Liver (tissue), 2 donors: ENCODE measurements at regions not wholly inside any gene's neighbourhood (a gene's known extent, or its start where the extent isn't known, plus 50 kb on each side); places are given as distances from the start of the nearest gene placed in this dataset.

Source experiments
- YY1 ChIP-seq: IDR thresholded peaks from 2 replicates; pipeline ENCODE4 v1.6.1; 2016; ENCODE audit warnings: antibody characterized with exemption, mild to moderate bottlenecking
- TF ChIP-seq, protein P1 (sequence below): fragments of 150-350 bp; IDR thresholded peaks from 2 replicates; pipeline ENCODE4 v1.5.1; 2017; ENCODE audit warnings: improper control_type of control experiment, low read depth, low read length; ENCODE audit not compliant: missing input control
- TF ChIP-seq, protein P2 (sequence below): IDR thresholded peaks from 2 replicates; pipeline ENCODE4 v1.6.1; 2016; ENCODE audit warnings: antibody characterized with exemption, mild to moderate bottlenecking
- donor health status: healthy.

- TF ChIP-seq YY1: no peak
- TF ChIP-seq, protein P1, sequence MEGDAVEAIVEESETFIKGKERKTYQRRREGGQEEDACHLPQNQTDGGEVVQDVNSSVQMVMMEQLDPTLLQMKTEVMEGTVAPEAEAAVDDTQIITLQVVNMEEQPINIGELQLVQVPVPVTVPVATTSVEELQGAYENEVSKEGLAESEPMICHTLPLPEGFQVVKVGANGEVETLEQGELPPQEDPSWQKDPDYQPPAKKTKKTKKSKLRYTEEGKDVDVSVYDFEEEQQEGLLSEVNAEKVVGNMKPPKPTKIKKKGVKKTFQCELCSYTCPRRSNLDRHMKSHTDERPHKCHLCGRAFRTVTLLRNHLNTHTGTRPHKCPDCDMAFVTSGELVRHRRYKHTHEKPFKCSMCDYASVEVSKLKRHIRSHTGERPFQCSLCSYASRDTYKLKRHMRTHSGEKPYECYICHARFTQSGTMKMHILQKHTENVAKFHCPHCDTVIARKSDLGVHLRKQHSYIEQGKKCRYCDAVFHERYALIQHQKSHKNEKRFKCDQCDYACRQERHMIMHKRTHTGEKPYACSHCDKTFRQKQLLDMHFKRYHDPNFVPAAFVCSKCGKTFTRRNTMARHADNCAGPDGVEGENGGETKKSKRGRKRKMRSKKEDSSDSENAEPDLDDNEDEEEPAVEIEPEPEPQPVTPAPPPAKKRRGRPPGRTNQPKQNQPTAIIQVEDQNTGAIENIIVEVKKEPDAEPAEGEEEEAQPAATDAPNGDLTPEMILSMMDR: no peak
- TF ChIP-seq, protein P2, sequence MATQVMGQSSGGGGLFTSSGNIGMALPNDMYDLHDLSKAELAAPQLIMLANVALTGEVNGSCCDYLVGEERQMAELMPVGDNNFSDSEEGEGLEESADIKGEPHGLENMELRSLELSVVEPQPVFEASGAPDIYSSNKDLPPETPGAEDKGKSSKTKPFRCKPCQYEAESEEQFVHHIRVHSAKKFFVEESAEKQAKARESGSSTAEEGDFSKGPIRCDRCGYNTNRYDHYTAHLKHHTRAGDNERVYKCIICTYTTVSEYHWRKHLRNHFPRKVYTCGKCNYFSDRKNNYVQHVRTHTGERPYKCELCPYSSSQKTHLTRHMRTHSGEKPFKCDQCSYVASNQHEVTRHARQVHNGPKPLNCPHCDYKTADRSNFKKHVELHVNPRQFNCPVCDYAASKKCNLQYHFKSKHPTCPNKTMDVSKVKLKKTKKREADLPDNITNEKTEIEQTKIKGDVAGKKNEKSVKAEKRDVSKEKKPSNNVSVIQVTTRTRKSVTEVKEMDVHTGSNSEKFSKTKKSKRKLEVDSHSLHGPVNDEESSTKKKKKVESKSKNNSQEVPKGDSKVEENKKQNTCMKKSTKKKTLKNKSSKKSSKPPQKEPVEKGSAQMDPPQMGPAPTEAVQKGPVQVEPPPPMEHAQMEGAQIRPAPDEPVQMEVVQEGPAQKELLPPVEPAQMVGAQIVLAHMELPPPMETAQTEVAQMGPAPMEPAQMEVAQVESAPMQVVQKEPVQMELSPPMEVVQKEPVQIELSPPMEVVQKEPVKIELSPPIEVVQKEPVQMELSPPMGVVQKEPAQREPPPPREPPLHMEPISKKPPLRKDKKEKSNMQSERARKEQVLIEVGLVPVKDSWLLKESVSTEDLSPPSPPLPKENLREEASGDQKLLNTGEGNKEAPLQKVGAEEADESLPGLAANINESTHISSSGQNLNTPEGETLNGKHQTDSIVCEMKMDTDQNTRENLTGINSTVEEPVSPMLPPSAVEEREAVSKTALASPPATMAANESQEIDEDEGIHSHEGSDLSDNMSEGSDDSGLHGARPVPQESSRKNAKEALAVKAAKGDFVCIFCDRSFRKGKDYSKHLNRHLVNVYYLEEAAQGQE: no peak
These were observed 175.8 kb upstream of the PLXNC1 start for GRCh38 chr12:93972411-93973208.
